Liver (tissue), 8 donors: ENCODE measurements at regions not wholly inside any gene's neighbourhood (a gene's known extent, or its start where the extent isn't known, plus 50 kb on each side); places are given as distances from the start of the nearest gene placed in this dataset.
"Not testable (repeated sequence)": the region's sequence is repeated elsewhere in the genome, so short reads cannot be mapped to it uniquely, and the experiment has no call there.

Experiments
- DNase-seq: peaks from one replicate; pipeline ENCODE4 v3.0.0-alpha.2; 2017; ENCODE audit warnings: low spot score
- H3K27ac ChIP-seq, 2 donors: one replicate each; pipeline ENCODE4 v1.7.0; 2013; ENCODE audit warnings: inconsistent platforms in 2 of 2, low read length in 2 of 2, control low read depth in 1 of 2, low read depth in 1 of 2, mild to moderate bottlenecking in 1 of 2
- H3K27me3 ChIP-seq, 4 donors: one replicate each; pipeline versions ENCODE4 v1.6.1 to v1.7.0; 2013; ENCODE audit warnings: low read length in 3 of 4, inconsistent platforms in 1 of 4, mild to moderate bottlenecking in 1 of 4, moderate library complexity in 1 of 4; ENCODE audit not compliant: control insufficient read depth in 4 of 4, insufficient read depth in 4 of 4
- H3K36me3 ChIP-seq, 4 donors: one replicate each; pipeline versions ENCODE4 v1.6.1 to v1.7.0; 2013; ENCODE audit warnings: low read length in 3 of 4, mild to moderate bottlenecking in 3 of 4, low read depth in 1 of 4, moderate library complexity in 1 of 4; ENCODE audit not compliant: control insufficient read depth in 4 of 4, insufficient read depth in 3 of 4
- H3K4me1 ChIP-seq, 4 donors: one replicate each; pipeline versions ENCODE4 v1.6.1 to v1.7.0; 2013; ENCODE audit warnings: low read length in 3 of 4, mild to moderate bottlenecking in 3 of 4, moderate library complexity in 1 of 4; ENCODE audit not compliant: control insufficient read depth in 4 of 4, insufficient read depth in 4 of 4
- H3K4me3 ChIP-seq, 3 donors: one replicate each; pipeline versions ENCODE4 v1.6.1 to v1.7.0; 2013; ENCODE audit warnings: low read length in 3 of 3, control low read depth in 1 of 3, low read depth in 1 of 3, mild to moderate bottlenecking in 1 of 3
- H3K9ac ChIP-seq, 2 donors: one replicate each; pipeline ENCODE4 v1.7.0; 2013; ENCODE audit warnings: low read length in 2 of 2, mild to moderate bottlenecking in 2 of 2, moderate library complexity in 2 of 2, control low read depth in 1 of 2, low read depth in 1 of 2
- H3K9me3 ChIP-seq, 4 donors: one replicate each; pipeline versions ENCODE4 v1.6.1 to v1.7.0; 2013; ENCODE audit warnings: low read length in 3 of 4; ENCODE audit not compliant: control insufficient read depth in 4 of 4
- ATF3 ChIP-seq: IDR thresholded peaks from 2 replicates; pipeline ENCODE4 v1.6.1; 2016; ENCODE audit warnings: antibody characterized with exemption
- CTCF ChIP-seq: fragments of 150-350 bp; IDR thresholded peaks from 2 replicates; pipeline ENCODE4 v1.5.1; 2017; ENCODE audit warnings: improper control_type of control experiment, low read depth, low read length; ENCODE audit not compliant: missing input control
- EGR1 ChIP-seq, 2 donors: IDR thresholded peaks; 2 replicates each; pipeline ENCODE4 v1.6.1; 2016 to 2018; ENCODE audit warnings: antibody characterized with exemption in 2 of 2, low read depth in 2 of 2
- FOXA1 ChIP-seq: IDR thresholded peaks from 2 replicates; pipeline ENCODE4 v1.6.1; 2016; ENCODE audit warnings: antibody characterized with exemption
- FOXA2 ChIP-seq: IDR thresholded peaks from 2 replicates; pipeline ENCODE4 v1.6.1; 2016; ENCODE audit warnings: antibody characterized with exemption
- GABPA ChIP-seq, 2 donors: IDR thresholded peaks in 1 of 2; conservative IDR thresholded peaks in 1 of 2; 2 replicates each; pipeline ENCODE4 v1.6.1; 2016; ENCODE audit warnings: antibody characterized with exemption in 2 of 2, mild to moderate bottlenecking in 1 of 2, moderate library complexity in 1 of 2
- HNF4A ChIP-seq, 2 donors: conservative IDR thresholded peaks; 2 replicates each; pipeline ENCODE4 v1.6.1; 2016; ENCODE audit warnings: antibody characterized with exemption in 2 of 2, mild to moderate bottlenecking in 2 of 2
- HNF4G ChIP-seq: IDR thresholded peaks from 2 replicates; pipeline ENCODE4 v1.6.1; 2016; ENCODE audit warnings: antibody characterized with exemption
- JUND ChIP-seq, 2 donors: IDR thresholded peaks; 2 replicates each; pipeline ENCODE4 v1.6.1; 2016; ENCODE audit warnings: antibody characterized with exemption in 2 of 2
- MAX ChIP-seq: IDR thresholded peaks from 2 replicates; pipeline ENCODE4 v1.6.1; 2016; ENCODE audit warnings: antibody characterized with exemption
- NR2F2 ChIP-seq: IDR thresholded peaks from 2 replicates; pipeline ENCODE4 v1.6.1; 2016; ENCODE audit warnings: antibody characterized with exemption
- RAD21 ChIP-seq, 2 donors: IDR thresholded peaks; 2 replicates each; pipeline ENCODE4 v1.6.1; 2016; ENCODE audit warnings: antibody characterized with exemption in 2 of 2, mild to moderate bottlenecking in 2 of 2
- REST ChIP-seq: IDR thresholded peaks from 2 replicates; pipeline ENCODE4 v1.6.1; 2016; ENCODE audit warnings: antibody characterized with exemption, mild to moderate bottlenecking
- RXRA ChIP-seq, 2 donors: IDR thresholded peaks; 2 replicates each; pipeline ENCODE4 v1.6.1; 2017 to 2018; ENCODE audit warnings: antibody characterized with exemption in 2 of 2, mild to moderate bottlenecking in 1 of 2
- TAF1 ChIP-seq: conservative IDR thresholded peaks from 2 replicates; pipeline ENCODE4 v1.6.1; 2016; ENCODE audit warnings: antibody characterized with exemption, mild to moderate bottlenecking
- YY1 ChIP-seq: IDR thresholded peaks from 2 replicates; pipeline ENCODE4 v1.6.1; 2016; ENCODE audit warnings: antibody characterized with exemption, mild to moderate bottlenecking
- WGBS: extraction: QIAGEN DNeasy Blood & Tissue Kit; methylation state at CpG from one replicate; pipeline ENCODE4 v1.1.7; 2013; 5-methylcytosine and 5-hydroxymethylcytosine counted together
- donor health status: healthy.
- donor health status: healthy.
- donor health status: healthy.
- donor health status: healthy.
- donor health status: healthy.

GRCh38 chr7:410395-410910 is 109.2 kb downstream of the PDGFA start:
- TF ChIP-seq HNF4A (conservative IDR thresholded peaks at IDR 0.05) (no peak), RXRA (IDR thresholded peaks at IDR 0.05) (no peak), GABPA (IDR thresholded peaks at IDR 0.05 in 1 of 2, conservative IDR thresholded peaks at IDR 0.05 in 1 of 2) (no peak), NR2F2 (no peak)
- DNase-seq: no peak
- H3K9ac ChIP-seq: no peak overlapping the region

GRCh38 chr7:411116-411515 is 108.5 kb downstream of the PDGFA start:
- not testable (repeated sequence) for H3K9me3 ChIP-seq, H3K27ac ChIP-seq, H3K4me1 ChIP-seq, H3K9ac ChIP-seq, DNase-seq, H3K27me3 ChIP-seq, H3K36me3 ChIP-seq, H3K4me3 ChIP-seq
- WGBS: 95% methylated on average over 24 of the region's 24 CpGs

More at GRCh38 chr7:410395-410910, 109.2 kb downstream of the PDGFA start:
- no peaks in the 10 kb centered on the region for H3K27me3 ChIP-seq
- H3K4me3 ChIP-seq: no peak overlapping the region
- no peaks in the 10 kb centered on the region for H3K36me3 ChIP-seq
- H3K4me1 ChIP-seq: no peaks in the 10 kb centered on the region
- 90% methylated on average over 20 of the region's 20 CpGs for WGBS
- H3K27ac ChIP-seq: no peak overlapping the region
- no peaks in the 10 kb centered on the region for H3K9me3 ChIP-seq

- 80% methylated on average over 29 of the region's 29 CpGs for WGBS
- Histone ChIP-seq H3K9me3 (no peaks in the 10 kb centered on the region), H3K4me1 (no peaks in the 10 kb centered on the region), H3K27me3 (no peaks in the 10 kb centered on the region), H3K4me3 (no peak overlapping the region), H3K36me3 (no peaks in the 10 kb centered on the region), H3K9ac (no peak overlapping the region), H3K27ac (no peak overlapping the region)
- TF ChIP-seq REST (no peak), FOXA2 (no peak), FOXA1 (no peak), MAX (no peak), HNF4G (no peak), NR2F2 (no peak), ATF3 (no peak), GABPA (IDR thresholded peaks at IDR 0.05 in 1 of 2, conservative IDR thresholded peaks at IDR 0.05 in 1 of 2) (no peak), YY1 (no peak), RAD21 (IDR thresholded peaks at IDR 0.05) (no peak), RXRA (IDR thresholded peaks at IDR 0.05) (no peak), JUND (IDR thresholded peaks at IDR 0.05) (no peak), CTCF (no peak), TAF1 (no peak), EGR1 (IDR thresholded peaks at IDR 0.05; ENCODE audit: low read depth in 2 of 2) (no peak)
- DNase-seq: no peak
Observed at GRCh38 chr7:411677-412312, 107.9 kb downstream of the PDGFA start.
